SK-N-DZ (cell line): ENCODE measurements at regions not wholly inside any gene's neighbourhood (a gene's known extent, or its start where the extent isn't known, plus 50 kb on each side); places are given as distances from the start of the nearest gene placed in this dataset.
"Not testable (repeated sequence)": the region's sequence is repeated elsewhere in the genome, so short reads cannot be mapped to it uniquely, and the experiment has no call there.

ENCODE experiments used
- DNase-seq: peaks from one replicate; pipeline ENCODE4 v3.0.0-alpha.2; 2015; ENCODE audit warnings: low spot score

- no peak for DNase-seq
Observed at GRCh38 chr5:100026606-100027005, 508.6 kb upstream of the FAM174A start.

GRCh38 chr5:100023536-100023935 is 511.6 kb upstream of the FAM174A start:
- DNase-seq: no peak

- DNase-seq: no peak
Observed at GRCh38 chr5:100017520-100018262, 517.5 kb upstream of the FAM174A start.

- DNase-seq: not testable (repeated sequence)
Observed at GRCh38 chr5:100013305-100013704, 521.9 kb upstream of the FAM174A start.

- DNase-seq: not testable (repeated sequence)
Observed at GRCh38 chr5:100011160-100011559, 524.0 kb upstream of the FAM174A start.

GRCh38 chr5:100004969-100005368 is 530.2 kb upstream of the FAM174A start:
- no peak for DNase-seq

GRCh38 chr5:99998319-99998718 is 536.9 kb upstream of the FAM174A start:
- DNase-seq: no peak

GRCh38 chr5:99995407-99995806 is 539.8 kb upstream of the FAM174A start:
- no peak for DNase-seq

GRCh38 chr5:99973779-99974178 is 561.4 kb upstream of the FAM174A start:
- no peak for DNase-seq

GRCh38 chr5:99955962-99956361 is 579.2 kb upstream of the FAM174A start:
- no peak for DNase-seq

GRCh38 chr5:99955006-99955405 is 580.2 kb upstream of the FAM174A start:
- no peak for DNase-seq

- DNase-seq: no peak
Observed at GRCh38 chr5:99949969-99950524, 585.1 kb upstream of the FAM174A start.

- no peak for DNase-seq
Observed at GRCh38 chr5:99949361-99949760, 585.8 kb upstream of the FAM174A start.

GRCh38 chr5:99948850-99949249 is 586.3 kb upstream of the FAM174A start:
- DNase-seq: no peak

GRCh38 chr5:99945478-99946442 is 589.4 kb upstream of the FAM174A start:
- no peak for DNase-seq

- no peak for DNase-seq
Observed at GRCh38 chr5:99940540-99940939, 594.6 kb upstream of the FAM174A start.

GRCh38 chr5:99936911-99937310 is 598.3 kb upstream of the FAM174A start:
- no peak for DNase-seq

GRCh38 chr5:99929806-99930135 is 605.4 kb upstream of the FAM174A start:
- no peak for DNase-seq

- no peak for DNase-seq
Observed at GRCh38 chr5:99929067-99929805, 605.9 kb upstream of the FAM174A start.

- DNase-seq: no peak
Observed at GRCh38 chr5:99928490-99928889, 606.7 kb upstream of the FAM174A start.

- DNase-seq: no peak
Observed at GRCh38 chr5:99926463-99926862, 608.7 kb upstream of the FAM174A start.

GRCh38 chr5:99922386-99922785 is 612.8 kb upstream of the FAM174A start:
- no peak for DNase-seq
